ENCODE measurements at regions not wholly inside any gene's neighbourhood (a gene's known extent, or its start where the extent isn't known, plus 50 kb on each side); places are given as distances from the start of the nearest gene placed in this dataset.

DNA sequence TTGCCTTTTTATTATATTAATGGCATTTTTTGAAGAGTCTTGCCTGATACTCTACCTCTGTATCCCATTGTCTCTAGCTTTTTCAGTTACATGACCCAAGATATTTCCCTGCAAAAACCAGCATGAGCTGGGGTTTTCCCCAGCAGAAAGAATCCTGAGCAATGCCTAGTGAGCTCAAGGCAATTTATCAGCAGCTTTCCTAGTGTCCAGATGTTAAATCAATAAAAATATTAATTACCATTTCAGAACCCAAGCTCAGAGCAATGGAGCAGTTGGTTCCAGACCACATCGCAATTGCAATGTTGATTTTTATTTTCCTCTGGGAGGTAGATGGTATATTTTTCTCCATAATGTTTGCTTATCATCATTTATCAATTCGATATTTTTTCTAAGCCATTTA, 137.2 kb downstream of the RAB38 start:
- TF ChIP-seq YY1 (IDR thresholded peaks at IDR 0.05; ENCODE audit: insufficient read depth, insufficient read length) = no peak
- TF ChIP-seq ZNF274 (IDR thresholded peaks at IDR 0.05; ENCODE audit: low read depth, low read length) = no peak
- no peak for TF ChIP-seq SUZ12 (IDR thresholded peaks at IDR 0.05; ENCODE audit: extremely low read depth, insufficient read depth, insufficient read length)
